Fibroblast of mammary gland (primary cell): ENCODE measurements at regions not wholly inside any gene's neighbourhood (a gene's known extent, or its start where the extent isn't known, plus 50 kb on each side); places are given as distances from the start of the nearest gene placed in this dataset.
"Not testable (repeated sequence)": the region's sequence is repeated elsewhere in the genome, so short reads cannot be mapped to it uniquely, and the experiment has no call there.

Source experiments
- DNase-seq: peaks from one replicate; pipeline ENCODE4 v3.0.0-alpha.2; 2010; ENCODE audit warnings: low read depth
- H3K4me3 ChIP-seq: 2 replicates; pipeline ENCODE4 v1.5.1; 2011; ENCODE audit warnings: low read depth, mild to moderate bottlenecking, low read length, moderate library complexity; ENCODE audit not compliant: control insufficient read depth
- TF ChIP-seq, protein P1 (sequence below): conservative IDR thresholded peaks from 2 replicates; pipeline ENCODE4 v1.5.1; 2011; ENCODE audit warnings: low read depth, low read length, inconsistent platforms; ENCODE audit not compliant: control insufficient read depth, insufficient read depth

GRCh38 chr3:191135175-191135574 lies 63.9 kb upstream of the OSTN start:
- DNase-seq, result no peak
- H3K4me3 ChIP-seq, result no peak overlapping the region
- TF ChIP-seq, protein P1, sequence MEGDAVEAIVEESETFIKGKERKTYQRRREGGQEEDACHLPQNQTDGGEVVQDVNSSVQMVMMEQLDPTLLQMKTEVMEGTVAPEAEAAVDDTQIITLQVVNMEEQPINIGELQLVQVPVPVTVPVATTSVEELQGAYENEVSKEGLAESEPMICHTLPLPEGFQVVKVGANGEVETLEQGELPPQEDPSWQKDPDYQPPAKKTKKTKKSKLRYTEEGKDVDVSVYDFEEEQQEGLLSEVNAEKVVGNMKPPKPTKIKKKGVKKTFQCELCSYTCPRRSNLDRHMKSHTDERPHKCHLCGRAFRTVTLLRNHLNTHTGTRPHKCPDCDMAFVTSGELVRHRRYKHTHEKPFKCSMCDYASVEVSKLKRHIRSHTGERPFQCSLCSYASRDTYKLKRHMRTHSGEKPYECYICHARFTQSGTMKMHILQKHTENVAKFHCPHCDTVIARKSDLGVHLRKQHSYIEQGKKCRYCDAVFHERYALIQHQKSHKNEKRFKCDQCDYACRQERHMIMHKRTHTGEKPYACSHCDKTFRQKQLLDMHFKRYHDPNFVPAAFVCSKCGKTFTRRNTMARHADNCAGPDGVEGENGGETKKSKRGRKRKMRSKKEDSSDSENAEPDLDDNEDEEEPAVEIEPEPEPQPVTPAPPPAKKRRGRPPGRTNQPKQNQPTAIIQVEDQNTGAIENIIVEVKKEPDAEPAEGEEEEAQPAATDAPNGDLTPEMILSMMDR, result no peak

- H3K4me3 ChIP-seq, result no peak overlapping the region
- TF ChIP-seq, protein P1, result no peak
- no peak for DNase-seq
Observed at GRCh38 chr3:191133359-191133758, 65.7 kb upstream of the OSTN start.

DNA sequence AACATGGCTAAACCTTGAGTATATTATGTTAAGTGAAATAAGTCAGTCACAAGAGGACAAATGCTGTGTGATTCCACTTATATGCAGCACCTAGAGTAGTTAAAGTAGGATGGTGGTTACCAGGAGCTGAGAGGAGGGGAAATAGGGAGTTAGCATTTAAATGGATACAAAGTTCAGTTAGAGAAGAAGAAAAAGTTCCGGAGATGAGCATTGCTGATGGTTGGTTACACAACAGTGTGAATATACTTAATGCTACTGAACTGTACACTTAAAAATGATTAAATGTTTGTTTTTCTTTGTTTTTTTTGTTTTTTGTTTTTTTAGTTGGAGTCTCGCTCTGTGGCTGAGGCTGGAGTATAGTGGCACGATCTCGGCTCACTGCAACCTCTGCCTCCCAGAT lies 67.7 kb upstream of the OSTN start:
- no peak for DNase-seq
- TF ChIP-seq, protein P1, result no peak
- no peak overlapping the region for H3K4me3 ChIP-seq

DNA sequence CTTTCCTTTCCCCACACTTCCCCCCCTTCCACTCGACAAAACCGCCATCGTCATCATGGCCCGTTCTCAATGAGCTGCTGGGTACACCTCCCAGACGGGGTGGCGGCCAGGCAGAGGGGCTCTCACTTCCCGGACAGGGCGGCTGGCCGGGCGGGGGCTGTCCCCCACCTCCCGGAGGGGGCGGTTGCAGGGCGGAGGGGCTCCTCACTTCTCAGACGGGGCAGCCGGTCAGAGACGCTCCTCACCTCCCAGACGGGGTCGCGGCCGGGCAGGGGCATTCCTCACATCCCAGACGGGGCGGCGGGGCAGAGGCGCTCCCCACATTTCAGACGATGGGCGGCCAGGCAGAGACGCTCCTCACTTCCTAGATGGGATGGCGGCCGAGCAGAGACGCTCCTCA lies 74.2 kb upstream of the OSTN start:
- DNase-seq, H3K4me3 ChIP-seq: not testable (repeated sequence)

DNA sequence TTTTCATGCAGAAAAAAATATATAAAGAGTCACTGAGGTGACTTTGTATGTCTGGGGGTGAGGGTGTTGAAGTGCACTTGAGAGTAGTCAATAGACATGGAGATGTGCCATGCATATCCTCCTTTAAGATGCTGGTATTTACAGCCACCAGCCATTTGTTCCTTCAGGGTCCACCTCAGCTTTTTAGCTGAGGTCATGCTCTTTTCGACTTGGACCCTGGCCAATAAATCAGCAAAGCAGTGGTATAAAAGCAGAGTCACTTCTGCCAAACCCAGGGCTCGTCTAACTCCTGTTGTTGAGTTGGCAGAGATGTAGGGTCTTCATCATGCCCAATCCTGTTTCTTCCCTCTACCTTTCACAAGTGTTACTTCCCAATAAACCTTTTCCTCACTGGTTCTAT lies 75.1 kb upstream of the OSTN start:
- DNase-seq, result no peak
- TF ChIP-seq, protein P1, result no peak
- H3K4me3 ChIP-seq, result no peak overlapping the region

DNA sequence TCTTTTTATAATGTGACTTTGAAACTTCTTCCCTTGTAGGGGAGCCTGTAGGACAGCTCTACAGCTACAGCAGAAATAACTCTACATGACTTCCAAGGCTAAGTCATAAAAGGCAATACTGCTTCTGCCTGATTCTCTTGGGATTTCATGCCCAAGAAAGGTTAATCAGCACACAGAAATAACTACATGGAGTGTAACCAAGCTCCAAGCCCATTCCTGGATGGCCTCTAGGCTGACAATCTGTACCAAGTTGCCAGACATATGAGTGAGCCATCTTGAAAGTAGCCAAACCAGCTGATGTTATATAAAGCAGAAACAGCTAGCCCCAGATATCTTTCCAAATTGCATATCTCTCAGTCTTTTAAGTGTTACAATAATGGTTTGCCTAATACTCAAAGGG lies 75.8 kb upstream of the OSTN start:
- no peak overlapping the region for H3K4me3 ChIP-seq
- no peak for DNase-seq
- TF ChIP-seq, protein P1, result no peak

GRCh38 chr3:191120447-191121298 lies 78.4 kb upstream of the OSTN start:
- DNase-seq, result no peak
- H3K4me3 ChIP-seq, result no peak overlapping the region
- TF ChIP-seq, protein P1, result no peak
